ENCODE measurements at regions not wholly inside any gene's neighbourhood (a gene's known extent, or its start where the extent isn't known, plus 50 kb on each side); places are given as distances from the start of the nearest gene placed in this dataset.

DNA sequence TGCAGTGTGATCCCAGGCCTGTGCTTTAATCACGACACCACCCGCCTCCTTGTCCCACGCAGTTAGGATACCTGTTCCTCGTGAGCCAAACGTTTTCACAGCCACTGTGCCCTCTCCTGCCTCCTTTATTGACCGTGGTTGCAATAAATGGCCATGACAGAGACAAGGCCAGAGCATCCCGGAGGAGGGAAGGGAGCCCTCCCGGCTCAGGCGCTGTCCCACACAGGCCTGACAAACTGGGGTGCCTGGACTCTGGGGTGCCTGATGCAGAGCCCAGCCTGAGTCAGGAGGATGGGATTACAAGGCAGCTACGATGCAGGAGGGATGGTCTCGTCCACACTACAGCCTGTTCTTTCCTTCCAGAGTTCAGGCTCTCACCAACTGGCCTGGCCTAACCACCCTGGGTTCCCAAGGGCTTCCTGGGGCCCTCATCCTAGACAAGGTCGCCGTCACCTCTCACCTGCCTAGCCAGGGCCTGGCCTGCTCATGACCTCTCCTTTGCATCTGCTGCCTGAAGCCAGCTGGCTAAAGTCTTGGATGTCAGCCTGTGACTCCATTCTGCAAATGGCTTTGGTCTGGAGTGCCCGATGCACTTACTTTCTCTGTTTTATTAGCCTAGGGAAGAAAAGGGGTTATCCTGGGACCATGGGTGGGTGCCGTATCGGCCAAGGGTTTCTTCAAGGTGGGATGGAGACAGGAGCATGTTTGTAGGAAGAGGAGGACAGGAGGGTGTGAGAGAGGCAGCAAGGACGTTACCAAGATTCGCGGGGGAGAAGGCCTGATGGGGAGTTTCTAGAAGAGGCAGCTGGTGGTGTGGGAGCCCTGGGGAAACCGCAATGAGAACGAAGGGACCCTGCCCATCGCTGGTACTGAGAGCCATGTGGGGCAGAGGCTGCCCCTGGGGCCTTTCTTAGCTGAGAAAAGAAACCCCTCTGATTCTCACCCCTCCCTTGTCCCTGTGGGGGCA is 234.3 kb upstream of the TNRC6C start:
- POLR2A ChIA-PET, result no interaction called here

DNA sequence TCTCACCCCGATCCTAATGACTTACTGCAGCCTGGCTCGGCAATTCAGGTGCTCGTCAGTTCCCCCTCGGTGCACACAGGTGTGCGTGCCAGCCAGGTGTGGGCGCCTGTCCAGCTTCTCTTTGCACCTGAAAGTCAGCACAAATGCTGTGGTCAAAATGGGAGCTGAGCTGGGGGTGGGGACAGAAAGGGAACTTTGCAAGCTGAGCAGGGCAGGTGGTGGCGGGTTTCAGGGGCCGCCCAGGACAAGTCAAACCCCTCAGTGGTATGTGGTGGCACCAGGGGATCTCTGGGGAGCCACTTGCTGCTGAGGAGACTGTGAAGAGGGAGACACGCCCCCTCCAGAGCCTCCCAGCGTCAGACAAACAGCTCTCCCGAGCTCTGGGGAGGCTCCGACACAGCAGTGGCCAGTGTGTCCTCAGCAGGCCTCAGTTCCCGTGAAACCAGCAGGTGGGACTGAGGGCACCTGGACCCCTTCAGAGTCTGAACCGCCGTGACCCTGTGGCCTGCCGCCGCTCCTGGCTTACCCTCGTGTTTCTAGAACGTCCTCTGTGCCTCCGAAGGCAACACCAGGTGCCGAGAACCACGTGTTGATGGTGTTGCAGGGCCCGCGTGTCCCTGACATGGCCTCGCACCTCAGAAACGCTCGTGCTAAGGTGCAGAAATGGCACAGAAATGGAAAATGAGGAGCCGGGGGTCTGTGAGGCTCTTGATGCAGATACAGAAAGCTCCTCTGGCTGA is 233.5 kb upstream of the TNRC6C start:
- no peak overlapping the region for H3K4me3 ChIP-seq (ENCODE audit: low read depth, low read length)
- DNase-seq (ENCODE audit: low read depth, low spot score), result no peak
- TF ChIP-seq, protein P1, sequence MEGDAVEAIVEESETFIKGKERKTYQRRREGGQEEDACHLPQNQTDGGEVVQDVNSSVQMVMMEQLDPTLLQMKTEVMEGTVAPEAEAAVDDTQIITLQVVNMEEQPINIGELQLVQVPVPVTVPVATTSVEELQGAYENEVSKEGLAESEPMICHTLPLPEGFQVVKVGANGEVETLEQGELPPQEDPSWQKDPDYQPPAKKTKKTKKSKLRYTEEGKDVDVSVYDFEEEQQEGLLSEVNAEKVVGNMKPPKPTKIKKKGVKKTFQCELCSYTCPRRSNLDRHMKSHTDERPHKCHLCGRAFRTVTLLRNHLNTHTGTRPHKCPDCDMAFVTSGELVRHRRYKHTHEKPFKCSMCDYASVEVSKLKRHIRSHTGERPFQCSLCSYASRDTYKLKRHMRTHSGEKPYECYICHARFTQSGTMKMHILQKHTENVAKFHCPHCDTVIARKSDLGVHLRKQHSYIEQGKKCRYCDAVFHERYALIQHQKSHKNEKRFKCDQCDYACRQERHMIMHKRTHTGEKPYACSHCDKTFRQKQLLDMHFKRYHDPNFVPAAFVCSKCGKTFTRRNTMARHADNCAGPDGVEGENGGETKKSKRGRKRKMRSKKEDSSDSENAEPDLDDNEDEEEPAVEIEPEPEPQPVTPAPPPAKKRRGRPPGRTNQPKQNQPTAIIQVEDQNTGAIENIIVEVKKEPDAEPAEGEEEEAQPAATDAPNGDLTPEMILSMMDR (IDR thresholded peaks at IDR 0.05; ENCODE audit: insufficient read depth, low read length, missing control alignments), result no peak
- CTCF ChIA-PET, result no interaction called here
- POLR2A ChIA-PET, result no interaction called here

More for the DNA sequence above, 234.3 kb upstream of the TNRC6C start:
- no peak overlapping the region for H3K4me3 ChIP-seq (ENCODE audit: low read depth, low read length)
- CTCF ChIA-PET, result no interaction called here
- TF ChIP-seq, protein P1 (IDR thresholded peaks at IDR 0.05; ENCODE audit: insufficient read depth, low read length, missing control alignments), result no peak
- DNase-seq (ENCODE audit: low read depth, low spot score), result no peak

DNA sequence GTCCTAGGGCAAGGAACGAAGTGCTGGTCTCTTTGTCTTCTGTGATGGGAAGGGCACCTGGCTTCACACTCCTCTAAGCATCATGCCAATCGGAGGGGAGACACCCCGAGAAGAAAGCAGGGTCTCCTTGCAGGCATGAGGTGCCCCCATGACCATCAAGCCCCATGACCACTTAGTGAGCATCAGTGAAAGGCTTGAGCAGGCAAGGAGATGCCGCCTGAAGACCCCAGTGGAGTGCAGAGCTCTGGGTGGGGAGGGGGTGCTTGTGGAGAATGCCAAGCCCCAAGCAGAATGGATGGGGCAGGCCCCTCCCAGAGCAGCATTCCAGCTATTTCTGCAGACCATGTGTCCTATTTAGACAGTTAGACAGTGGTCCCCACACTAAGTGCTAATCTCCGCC is 232.7 kb upstream of the TNRC6C start:
- TF ChIP-seq, protein P1 (IDR thresholded peaks at IDR 0.05; ENCODE audit: insufficient read depth, low read length, missing control alignments), result no peak
- no peak for DNase-seq (ENCODE audit: low read depth, low spot score)
- H3K4me3 ChIP-seq (ENCODE audit: low read depth, low read length), result no peak overlapping the region
- ChIA-PET CTCF (no interaction called here), POLR2A (no interaction called here)

DNA sequence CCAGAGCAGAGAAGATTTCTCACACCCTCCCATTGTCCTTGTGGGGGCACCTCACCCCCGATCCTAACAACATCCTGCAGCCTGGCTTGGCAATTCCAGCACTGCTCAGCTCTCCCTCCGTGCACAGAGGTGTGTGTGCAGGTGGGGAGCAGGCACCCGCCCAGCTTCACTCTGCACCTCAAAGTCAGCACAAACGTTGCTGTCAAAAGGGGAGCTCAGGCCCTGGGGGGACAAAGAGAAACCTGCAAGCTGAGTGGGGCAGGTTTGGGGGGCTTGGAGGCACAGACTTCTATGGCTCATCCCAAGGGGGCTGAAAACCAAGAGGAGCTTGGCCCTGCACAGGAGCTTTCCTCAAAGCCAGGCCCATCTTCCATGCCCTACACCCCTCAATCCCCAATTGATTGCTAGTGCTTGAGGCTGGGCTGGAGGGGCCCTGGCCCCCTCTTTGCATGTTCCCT is 231.9 kb upstream of the TNRC6C start:
- ChIA-PET POLR2A (no interaction called here), CTCF (no interaction called here)
- TF ChIP-seq, protein P1 (IDR thresholded peaks at IDR 0.05; ENCODE audit: insufficient read depth, low read length, missing control alignments), result no peak
- no peak for DNase-seq (ENCODE audit: low read depth, low spot score)
- no peak overlapping the region for H3K4me3 ChIP-seq (ENCODE audit: low read depth, low read length)

DNA sequence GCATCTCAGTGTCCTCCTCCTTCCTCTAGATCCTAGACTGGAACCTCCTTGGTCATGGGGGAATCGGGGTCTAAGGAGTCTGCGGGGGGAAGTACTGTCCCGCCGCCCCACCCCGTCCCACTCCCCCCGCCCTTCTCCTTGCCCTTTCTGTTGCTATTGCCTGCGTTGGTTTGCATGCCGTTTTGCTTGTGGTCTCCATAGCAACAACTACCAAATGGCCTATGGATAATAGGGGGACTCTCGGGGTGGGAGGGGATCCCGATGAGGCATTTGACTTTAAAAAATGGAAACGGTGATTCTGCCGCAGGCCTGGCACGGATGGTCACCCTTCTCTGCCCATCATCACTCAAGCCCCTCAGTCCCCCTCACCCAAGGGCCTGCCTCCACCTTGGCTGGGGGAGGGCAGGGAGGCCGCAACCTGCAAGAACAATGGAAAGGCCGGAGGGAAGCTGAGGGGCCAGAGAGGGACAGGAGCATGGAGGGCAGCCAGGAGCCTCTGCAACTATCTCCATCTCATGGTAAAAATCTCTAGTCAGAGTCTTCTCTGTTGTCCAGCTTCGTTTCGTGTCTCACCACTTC is 231.4 kb upstream of the TNRC6C start:
- TF ChIP-seq, protein P1 (IDR thresholded peaks at IDR 0.05; ENCODE audit: insufficient read depth, low read length, missing control alignments), result no peak
- ChIA-PET CTCF (no interaction called here), POLR2A (no interaction called here)
- DNase-seq (ENCODE audit: low read depth, low spot score), result no peak
- no peak overlapping the region for H3K4me3 ChIP-seq (ENCODE audit: low read depth, low read length)

DNA sequence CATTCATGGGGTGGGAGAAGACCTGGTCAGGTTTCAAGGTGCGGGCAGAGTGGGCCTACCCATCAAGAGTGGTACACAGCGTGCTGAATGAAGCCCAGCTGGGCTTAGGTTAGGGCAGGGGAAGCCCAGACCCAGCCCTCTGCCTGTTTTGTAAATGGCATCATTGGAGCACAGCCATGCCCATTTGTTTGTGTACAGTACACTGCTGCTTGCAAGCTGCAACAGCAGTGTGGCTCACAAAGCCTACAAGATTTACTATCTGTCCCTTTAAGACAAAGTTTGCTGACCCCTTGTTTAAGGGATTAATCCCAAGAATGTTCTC is 230.1 kb upstream of the TNRC6C start:
- CTCF ChIA-PET, result no interaction called here
- TF ChIP-seq, protein P1 (IDR thresholded peaks at IDR 0.05; ENCODE audit: insufficient read depth, low read length, missing control alignments), result no peak
- POLR2A ChIA-PET, result no interaction called here
- no peak overlapping the region for H3K4me3 ChIP-seq (ENCODE audit: low read depth, low read length)
- no peak for DNase-seq (ENCODE audit: low read depth, low spot score)

Measured in AG04449 (cell line).